ENCODE measurements at regions not wholly inside any gene's neighbourhood (a gene's known extent, or its start where the extent isn't known, plus 50 kb on each side); places are given as distances from the start of the nearest gene placed in this dataset.

DNA sequence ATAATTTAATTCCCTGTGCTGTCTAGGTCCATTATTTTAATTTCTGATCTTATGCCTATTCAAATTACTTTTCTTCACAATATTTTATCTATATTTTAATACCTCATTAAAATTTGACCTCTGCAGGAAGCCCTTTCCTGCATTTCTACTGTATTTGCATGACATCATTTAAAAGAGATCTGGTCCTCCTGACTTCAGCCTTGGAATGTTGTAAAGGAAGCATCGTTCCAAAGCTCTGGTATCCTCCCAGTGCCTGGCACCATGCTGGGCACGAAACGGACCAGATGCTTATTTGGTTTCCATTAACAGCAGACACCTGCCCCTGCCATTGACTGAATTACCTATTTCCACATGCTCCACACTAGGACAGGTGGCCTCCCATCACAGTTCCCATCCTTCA is 247.5 kb downstream of the KLF6 start:
- no peak for DNase-seq

DNA sequence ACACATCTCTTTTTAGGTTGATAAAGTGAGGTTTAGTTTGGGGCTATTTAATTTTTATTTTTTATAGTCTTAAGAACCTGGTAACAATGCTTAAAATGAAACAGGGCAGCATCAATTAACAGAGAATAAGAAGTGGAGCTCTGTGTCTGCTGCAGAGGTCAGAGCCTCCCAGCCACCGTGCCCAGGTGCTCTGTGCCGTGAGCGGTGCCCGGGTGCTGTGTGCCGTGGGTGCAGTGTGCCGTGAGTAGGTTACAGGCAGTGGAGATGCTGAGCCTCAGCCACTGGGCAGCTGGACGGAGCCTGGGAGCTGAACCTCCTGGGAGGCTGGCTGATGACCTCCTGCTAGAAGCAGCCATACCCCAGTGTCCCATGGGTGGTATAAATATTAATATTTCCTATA is 250.0 kb downstream of the KLF6 start:
- no peak for DNase-seq

DNA sequence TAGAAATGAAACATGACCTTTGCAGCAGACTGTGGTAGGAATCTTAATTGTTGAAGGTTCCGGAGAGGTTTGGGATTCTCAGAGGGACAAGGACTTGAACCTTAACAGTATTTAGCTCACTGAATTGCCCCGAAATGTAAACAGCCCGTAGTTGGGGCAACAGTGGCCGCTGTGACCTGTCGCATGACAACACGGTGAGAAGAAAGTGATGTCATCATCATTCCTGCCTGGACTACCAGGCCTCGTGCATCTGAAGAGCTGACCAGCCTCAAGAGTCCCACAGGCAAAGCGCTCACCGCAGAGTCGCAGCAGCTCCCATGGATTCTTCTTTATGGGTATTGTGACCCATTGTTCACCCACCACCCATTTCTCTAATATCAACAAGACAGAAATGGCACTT is 250.6 kb downstream of the KLF6 start:
- DNase-seq, result no peak

DNA sequence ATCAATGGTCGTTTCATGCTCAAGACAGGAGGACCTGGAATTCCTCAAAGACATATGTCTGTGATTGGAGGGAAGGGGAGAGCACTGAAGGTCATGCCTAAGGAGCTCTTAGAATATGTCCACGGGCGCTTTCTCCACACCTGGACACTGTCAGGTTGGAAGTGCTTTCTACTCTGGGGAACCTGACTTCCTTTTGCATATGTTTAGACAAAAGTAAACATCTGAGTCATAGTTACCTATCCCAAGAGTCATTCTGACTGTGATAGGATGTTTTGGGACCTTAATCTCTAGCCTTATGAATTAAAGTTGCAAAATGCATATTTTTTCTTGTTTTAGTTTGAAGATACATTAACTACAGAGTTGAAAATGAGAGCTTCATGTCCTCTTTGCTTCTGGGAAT is 251.7 kb downstream of the KLF6 start:
- DNase-seq, result no peak

DNA sequence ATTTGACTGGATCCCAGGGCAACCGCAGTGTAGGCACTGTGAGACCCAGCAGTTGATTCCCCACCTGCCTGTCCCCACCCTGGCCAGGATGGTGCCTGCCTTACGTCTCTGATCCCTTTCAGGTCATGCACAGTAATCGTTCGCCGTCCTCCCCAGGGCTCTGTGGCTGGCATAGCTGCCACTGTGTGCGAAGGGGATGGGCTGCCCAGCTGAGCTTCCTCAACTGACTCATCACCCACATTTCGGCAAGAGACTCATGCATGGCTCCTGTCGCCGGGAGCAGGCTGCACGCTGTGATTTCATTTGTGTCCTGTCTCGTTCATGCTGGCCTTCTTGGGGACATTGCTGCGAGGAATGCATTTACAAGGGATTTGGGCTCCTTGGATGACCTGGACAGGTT is 252.4 kb downstream of the KLF6 start:
- DNase-seq, result no peak

DNA sequence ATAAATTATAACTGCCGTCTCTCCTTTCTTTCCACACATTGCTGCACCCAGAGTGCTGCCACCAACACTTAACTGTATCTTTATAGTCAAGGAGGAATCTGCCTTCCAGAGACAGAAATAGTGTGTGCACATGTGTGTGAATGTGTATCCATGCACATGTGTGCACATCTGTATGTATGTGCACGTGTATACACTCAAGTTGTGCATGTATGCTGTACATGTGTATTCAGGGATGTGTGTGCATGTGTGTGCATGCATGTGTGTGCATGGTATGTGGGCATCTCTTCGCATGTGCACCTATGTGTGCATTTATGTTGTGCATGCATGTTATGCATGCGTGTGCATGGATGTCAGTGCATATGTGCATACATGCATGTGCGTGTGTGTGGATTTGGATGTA is 253.3 kb downstream of the KLF6 start:
- no peak for DNase-seq

DNA sequence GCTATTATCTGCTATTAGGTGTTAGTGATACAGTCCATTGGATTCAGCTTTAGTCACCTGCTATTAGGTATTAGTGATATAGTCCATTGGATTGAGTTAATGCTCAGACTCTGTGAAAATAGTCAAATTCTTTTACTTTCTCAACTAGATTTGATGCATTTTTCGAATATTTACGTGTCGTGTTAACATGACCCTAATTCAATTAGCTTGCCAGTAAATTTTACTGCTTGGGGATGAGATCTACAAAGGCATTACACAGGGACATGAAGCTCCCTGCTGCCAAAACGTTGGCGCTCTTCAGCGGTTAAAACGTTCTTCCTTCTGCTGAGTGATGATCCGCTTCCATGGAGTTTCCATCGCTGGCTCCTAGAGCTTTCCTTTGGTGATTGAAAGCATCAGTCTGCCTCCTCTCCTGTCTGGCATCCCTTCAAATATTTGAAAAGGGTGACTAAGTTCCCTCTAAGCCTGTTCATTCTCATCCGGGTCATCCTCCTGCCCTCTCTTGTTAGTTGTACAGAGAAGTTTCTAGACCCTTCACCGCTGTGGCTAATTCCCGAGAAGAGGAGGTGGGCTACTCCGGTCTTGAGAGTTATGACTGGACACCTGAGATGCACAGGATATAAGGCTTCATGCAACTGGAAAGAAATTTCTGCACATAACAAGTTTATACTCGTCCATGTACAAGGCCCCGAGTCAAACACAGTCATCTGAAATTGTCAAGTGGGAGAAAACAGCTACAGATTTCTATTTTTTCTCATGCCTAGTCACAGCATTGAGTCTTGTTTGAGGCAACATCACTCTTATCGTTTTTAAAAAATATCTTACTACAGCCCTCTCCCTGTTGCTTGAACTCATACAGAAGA is 254.0 kb downstream of the KLF6 start:
- no peak for DNase-seq

DNA sequence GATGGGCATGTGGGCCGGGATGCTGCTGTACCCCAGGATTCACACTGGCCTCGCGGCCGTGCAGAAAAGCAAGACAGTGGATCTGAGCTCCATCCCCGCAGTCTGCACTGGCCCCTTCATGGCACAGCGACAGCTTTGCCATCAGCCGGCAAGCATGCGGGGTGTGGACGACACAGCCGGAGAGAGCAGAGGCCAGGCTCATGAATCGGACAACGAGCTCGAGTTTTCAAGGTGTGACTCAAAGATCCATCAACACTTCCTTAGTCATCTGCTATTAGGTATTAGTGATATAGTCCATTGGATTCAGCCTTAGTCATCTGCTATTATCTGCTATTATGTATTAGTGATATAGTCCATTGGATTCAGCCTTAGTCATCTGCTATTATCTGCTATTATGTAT is 254.7 kb downstream of the KLF6 start:
- DNase-seq, result no peak

DNA sequence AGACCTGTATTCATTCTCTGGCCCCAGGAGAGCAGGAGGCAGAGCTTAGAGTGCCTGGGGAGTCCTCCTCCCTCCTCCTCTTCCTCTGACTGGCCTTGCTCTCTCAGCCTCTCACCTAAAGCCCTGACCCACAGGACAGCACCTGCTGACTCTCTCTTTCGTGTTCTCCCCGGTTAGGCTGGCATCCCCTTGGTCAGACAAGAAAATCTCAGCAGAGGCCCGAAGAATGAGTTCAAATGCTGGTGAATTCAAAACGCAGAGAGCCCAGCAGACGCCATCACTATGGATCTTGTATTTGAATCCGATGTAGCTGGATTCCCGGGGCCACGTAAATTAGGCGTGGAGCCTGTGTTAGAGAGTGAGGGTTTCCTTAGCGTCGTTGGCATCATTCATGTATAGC is 255.3 kb downstream of the KLF6 start:
- DNase-seq, result no peak

DNA sequence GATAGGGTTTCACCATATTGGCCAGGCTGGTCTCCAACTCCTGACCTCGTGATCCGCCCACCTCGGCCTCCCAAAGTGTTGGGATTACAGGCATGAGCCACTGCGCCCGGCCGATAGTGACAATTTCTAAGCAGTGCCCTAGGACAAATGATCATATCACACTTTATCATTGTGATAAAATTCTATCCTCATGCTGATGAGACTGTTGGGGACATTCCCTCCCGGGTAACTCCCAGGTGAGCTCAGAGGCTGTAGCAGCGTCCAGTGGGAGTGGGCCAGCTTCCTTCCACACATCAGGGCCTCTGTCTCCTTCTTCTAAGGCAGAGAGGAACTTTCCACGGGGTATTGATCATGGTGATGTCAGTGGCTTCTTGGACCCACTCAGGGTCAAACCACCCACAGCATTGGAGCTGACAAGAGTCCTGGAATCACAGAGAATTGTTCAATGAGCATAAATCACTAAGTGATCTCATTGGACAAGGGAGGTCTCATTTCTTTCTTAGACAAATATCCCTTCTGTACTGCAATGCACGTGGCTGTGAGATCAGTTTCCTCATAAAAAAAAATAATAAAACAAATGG is 256.1 kb downstream of the KLF6 start:
- no peak for DNase-seq

DNA sequence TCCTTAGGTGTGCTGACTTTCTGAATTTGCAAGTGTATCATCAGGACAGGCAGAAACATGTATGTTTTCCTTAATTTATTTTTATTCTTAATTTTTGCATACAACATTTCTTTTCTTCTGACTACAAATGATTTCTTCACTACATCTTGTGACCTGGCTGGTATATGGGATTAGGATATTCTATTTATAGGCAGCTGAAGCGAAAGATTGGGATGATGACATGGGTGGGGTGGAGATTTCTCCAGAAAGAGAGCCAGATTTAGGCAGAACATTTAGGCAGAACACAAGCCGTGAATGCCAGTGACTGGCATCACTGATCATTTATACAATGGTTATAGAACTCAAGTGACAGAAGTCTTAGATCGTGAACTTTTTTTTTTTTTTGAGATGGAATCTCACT is 256.7 kb downstream of the KLF6 start:
- DNase-seq, result no peak

DNA sequence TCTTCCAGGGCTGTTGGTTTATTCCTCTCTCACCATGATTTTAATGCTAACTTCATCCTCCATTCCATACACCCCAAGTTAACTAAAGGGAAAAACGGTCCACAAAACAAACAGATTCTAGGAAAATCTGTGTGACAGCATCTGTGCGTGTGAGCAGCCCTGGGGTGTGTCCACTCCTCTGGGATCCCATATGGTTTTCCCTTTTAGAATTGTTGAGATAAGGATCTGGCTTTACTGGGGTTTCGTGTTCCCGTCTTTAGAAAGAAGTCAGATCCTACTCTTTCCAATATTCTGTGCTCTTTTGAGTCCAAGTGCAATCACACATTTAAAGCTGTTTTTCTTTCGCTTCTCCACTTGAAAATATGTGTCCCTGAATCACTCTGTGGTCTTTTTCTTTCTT is 257.1 kb downstream of the KLF6 start:
- no peak for DNase-seq

DNA sequence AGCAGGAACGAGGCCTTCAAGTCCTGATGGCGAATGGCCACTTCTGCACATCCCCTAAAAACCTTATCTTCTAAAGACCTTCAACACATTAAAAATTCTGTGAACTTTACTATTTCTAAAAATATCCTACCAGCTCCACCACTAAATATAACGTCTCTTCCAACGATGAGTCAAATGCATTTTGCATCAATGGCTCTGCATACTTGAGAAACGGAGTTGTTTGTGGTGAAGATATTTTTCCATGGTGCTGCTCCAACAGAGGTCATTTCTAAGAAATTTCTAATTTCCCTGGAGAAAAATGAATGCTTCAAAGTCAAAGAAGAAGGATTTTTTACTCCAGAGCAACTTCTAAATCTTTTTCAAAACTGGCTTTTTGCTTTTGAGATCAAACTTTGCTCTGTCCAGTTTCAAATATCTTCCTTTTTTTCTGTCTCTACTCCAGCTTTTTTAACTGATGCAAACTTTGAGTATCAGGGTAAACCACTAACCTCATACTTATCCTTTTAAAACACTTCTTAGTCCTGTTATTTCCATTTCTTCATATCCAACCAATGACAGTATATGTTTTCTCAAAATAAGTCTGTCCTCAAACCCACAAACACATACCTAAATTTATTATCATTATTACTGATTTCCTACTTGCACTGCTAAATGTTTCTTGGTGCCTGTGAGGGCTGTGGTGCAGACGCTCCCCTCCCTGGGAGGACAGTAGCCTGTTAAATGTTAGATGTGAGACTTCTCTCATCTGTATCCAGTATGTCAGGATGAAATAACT is 258.1 kb downstream of the KLF6 start:
- DNase-seq, result no peak

DNA sequence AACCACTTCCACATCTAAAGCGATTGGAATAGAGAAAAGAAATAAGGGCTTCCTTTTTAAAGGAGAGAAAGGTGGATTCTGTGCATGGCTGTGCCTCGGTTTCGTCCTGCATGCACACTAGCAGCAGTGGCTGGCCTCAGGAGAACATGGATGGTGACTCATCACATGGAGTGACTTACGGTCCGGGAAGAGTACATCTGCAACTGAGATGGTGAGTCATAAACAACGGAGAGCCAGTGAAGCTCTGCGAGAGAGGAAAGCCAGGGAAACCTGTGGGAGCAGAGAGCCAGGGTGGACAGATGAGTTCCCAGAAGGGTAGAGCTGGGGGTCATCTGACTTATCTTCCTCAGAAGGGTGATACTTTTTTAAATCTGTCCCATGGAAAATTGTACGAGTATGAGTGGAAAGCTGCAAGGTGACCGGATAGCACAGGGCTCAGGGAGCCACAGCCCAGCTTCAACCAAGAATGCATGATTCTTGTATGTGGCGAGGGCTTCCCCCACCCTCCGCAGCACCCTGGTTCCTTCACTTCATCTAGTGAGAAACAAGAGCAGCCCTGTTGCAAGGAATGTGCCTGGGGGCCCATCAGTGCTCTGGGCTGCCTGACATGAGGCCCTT is 259.1 kb downstream of the KLF6 start:
- DNase-seq, result no peak

DNA sequence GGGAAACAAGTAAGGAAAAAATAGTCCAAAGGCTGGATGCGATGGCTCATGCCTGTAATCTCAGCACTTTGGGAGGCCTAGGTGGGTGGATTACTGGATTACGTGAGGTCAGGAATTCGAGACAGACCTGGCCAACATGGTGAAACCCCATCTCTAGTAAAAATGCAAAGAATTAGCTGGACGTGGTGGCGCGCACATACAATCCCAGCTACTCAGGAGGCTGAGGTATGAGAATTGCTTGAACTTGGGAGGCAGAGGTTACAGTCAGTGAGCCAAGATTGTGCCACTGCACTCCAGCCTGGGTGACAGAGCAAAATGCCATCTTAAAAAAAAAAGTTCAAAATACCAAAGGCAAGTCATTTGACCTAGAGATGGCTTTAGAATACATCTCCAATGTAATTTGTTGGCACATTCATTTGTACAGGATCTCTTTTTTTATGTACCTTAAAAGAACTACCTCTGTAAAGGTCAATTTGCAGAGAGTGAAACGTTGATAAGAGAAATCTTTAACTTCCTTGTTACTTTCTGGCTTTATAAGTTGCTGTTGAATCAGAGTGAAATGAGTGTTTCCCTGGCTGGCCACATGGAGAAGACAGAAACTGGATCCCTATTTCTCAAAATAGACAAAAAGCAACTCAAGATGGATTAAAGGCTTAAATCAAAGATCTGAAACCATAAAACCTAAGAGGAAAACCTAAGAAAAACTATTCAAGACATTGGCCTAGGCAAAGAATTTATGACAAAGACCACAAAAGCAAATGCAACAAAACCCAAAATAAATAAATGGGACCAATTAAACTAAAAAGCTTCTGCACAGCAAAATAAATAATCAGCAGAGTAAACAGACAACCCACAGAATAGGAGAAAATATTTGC is 260.7 kb downstream of the KLF6 start:
- no peak for DNase-seq

DNA sequence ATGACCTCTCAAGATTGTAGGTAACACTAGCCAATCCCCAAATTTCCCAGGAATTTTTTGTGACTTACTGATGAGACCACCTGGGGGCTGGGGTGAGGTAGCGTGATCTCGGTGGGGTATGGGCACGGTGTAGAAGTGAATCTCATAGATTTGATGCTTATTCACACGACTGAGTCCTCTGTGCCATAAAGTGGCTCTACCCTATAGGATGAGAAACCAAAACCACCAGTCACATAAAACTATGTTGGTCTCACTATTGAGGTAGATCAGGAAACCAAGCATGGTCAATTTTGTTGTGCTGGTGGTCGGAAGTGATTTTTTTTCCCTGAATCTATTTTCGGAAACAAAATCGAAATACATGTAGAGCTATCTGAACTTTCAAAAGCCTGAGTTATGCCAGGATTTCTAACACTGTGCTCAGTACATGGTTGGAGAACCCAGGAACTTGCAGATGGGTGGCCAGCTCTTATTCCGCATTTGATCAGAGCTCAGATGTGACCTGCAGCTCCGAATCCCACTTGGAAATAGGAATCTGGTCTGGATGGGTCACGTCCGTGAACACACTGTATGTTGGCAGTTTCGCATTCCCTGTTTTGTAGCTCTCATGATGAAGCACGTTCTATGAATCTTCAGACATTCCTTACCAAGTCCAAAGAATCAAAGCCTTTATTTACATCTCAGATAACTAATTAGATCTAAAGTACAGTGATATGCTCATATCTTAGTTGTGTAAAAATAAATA is 261.5 kb downstream of the KLF6 start:
- no peak for DNase-seq

DNA sequence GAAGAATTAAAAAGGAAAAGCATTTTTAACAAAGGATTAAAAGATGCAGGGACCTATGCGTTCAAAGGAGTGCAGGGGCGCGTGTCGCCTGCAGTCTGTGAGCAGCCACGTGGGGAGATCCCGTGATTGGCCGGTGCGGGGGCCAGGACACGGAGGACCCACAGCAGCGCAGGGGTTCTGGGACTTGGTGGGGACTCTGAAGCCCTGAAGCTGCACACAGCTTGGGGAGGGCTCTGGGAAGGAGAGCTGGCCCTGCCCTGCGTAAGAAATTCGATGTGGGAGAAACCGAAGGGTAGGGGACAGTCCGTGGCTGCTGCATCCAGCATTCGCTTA is 268.1 kb downstream of the KLF6 start:
- DNase-seq, result no peak

DNA sequence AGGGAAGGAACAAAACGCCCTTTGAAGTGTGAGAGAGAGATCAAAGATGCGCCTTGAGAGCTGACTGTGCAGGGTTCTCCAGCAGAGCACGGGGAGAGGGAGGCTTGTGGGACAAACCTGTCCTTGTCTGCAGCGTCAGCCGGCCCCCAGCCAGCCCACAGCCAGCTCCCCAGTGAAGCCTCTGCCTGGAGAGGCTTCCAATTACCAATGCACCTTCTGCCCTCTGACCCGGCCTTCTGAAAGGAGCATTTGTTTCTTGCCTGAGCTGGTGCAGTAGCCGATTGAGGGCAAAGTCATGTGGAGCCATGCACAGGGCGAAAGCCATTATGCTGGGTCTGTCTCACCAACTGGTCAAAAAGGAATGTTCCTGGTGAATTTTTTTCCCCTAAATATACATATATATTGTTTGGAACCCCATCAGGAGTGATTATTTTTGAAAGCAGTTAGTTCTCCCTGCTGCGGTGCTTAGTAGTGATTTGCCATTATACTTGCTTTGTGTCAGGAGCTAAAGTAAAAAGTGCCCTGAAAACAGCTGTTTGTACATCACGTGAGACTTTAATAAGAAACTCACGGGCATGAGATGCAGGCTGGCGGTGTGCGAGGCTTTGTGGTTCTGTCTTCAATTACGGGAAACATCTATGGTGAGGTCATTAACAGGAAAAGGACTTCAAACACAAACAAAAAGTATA is 268.6 kb downstream of the KLF6 start:
- no peak for DNase-seq

DNA sequence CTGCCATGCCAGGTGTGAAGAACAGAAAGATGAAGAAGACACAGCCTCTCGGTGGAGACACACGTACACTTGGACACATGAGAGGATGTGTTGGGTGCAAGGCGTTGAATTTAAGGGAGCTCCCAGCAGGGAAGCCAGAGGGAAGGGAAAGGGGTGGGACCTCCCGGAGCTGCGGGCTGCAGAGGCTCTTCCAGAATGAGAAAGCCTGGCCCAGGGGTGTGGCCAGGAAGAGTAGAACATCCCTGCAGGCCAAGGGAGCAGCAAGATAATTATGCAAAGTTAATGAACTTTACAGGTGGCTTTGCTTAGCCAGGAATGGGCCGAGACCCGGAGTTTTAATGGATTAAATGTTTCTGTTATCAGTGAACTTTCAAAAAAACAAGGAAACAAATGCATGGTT is 270.3 kb downstream of the KLF6 start:
- DNase-seq, result no peak

DNA sequence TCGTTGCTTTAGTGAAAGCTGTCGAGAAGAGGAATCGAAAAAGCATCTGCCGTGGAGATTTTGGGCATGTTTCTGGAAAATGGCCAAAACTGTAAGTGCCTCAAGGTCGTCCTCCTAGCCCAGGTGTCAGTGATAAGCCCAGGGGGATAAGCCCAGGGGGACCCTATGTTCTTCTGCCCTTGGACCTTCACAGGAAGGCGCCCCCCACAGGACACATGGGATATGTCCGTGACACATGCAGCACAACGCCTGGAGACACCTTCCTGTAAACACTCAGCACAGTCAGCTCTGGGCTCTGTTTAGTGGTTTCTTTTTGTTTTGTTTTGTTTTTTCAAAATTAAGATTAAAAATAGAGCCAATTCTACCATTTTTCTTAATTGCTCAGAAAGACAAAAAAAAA is 272.7 kb downstream of the KLF6 start:
- DNase-seq, result no peak

DNA sequence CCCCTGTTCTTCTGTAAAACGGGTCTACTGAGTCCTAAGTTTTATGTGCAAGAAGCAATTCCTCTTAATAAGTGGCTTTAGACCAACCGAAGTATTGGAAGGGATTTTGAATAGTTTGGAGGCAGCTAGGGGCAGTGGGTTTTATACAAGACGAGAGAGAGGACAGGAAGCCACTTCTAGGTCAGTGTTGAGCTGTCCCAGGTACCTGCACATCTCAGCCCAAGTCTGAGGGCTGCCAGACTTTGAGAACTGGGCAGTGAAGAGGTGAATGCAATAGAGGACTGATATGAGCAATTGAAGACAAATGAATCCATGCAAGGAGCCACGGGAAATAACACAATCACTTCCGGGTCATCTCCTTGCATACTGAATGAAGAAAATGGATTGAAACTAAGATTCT is 273.5 kb downstream of the KLF6 start:
- DNase-seq, result no peak
